ENCODE measurements at regions not wholly inside any gene's neighbourhood (a gene's known extent, or its start where the extent isn't known, plus 50 kb on each side); places are given as distances from the start of the nearest gene placed in this dataset.

- TF ChIP-seq EZH2 (IDR thresholded peaks at IDR 0.05; ENCODE audit: insufficient read depth, poor library complexity, severe bottlenecking): no peak
- TF ChIP-seq EZH2phosphoT487 (IDR thresholded peaks at IDR 0.05; ENCODE audit: insufficient read depth, low read depth): no peak
Observed at GRCh38 chr9:129374231-129374630, 196.2 kb upstream of the IER5L start.

Measured in GM23248 (cell line).